B cell (primary cell): ENCODE measurements at regions not wholly inside any gene's neighbourhood (a gene's known extent, or its start where the extent isn't known, plus 50 kb on each side); places are given as distances from the start of the nearest gene placed in this dataset.
A peak's percentile ranks its signal among the peaks of the same experiment; 100 is the strongest.

Source experiments
- ATAC-seq: fragments of 200-7000 bp; cut with Tn5 transposase; one replicate; pipeline ENCODE4 v1.10.0; 2021; ENCODE audit warnings: low read depth, mild to moderate bottlenecking, moderate number of reproducible peaks, moderate library complexity
- CTCF ChIA-PET: fragments of 350-600 bp; sonication (Branson Sonifier 250); formaldehyde crosslinking; loops from one replicate; lab custom pipeline; 2021; ENCODE audit warnings: antibody characterized with exemption, inconsistent platforms; lab: Charles Lee
- POLR2A ChIA-PET: fragments of 350-600 bp; sonication (Branson Sonifier 250); formaldehyde crosslinking; loops from one replicate; lab custom pipeline; 2021; ENCODE audit warnings: antibody characterized with exemption; lab: Charles Lee
- DNase-seq: peaks from one replicate; pipeline ENCODE4 v3.0.0; 2013
- H2AFZ ChIP-seq: 2 replicates; pipeline ENCODE4 v1.6.1; 2012; ENCODE audit warnings: mild to moderate bottlenecking, low read depth, low read length; ENCODE audit not compliant: insufficient read depth, poor library complexity, severe bottlenecking
- H3K27ac ChIP-seq, 2 donors: 1 replicate in 1 of 2; 2 replicates in 1 of 2; pipeline ENCODE4 v1.5.1; 2012 to 2013; ENCODE audit warnings: low read length in 2 of 2, mild to moderate bottlenecking in 2 of 2, moderate library complexity in 1 of 2
- H3K27me3 ChIP-seq, 4 experiments: fragments of 200-600 bp in 1 of 4; sonication (generic) in 1 of 4; replicated peaks in 1 of 4; 1 replicate in 2 of 4; 2 replicates in 2 of 4; pipeline versions ENCODE4 v1.6.1 to v1.7.0; 2013 to 2016; ENCODE audit warnings: low read length in 3 of 4, mild to moderate bottlenecking in 2 of 4, mixed read lengths in 1 of 4, moderate library complexity in 1 of 4; ENCODE audit not compliant: insufficient read depth in 4 of 4, control insufficient read depth in 3 of 4; ENCODE audit errors: control extremely low read depth in 1 of 4
- H3K36me3 ChIP-seq, 2 experiments: replicated peaks in 1 of 2; 1 replicate in 1 of 2; 2 replicates in 1 of 2; pipeline versions ENCODE4 v1.6.1 to v1.7.1; 2013; ENCODE audit warnings: low read length in 1 of 2; ENCODE audit not compliant: insufficient read depth in 2 of 2, control insufficient read depth in 1 of 2; ENCODE audit errors: control extremely low read depth in 1 of 2, extremely low read depth in 1 of 2
- H3K4me1 ChIP-seq, 2 donors: fragments of 200-600 bp in 1 of 2; sonication (generic) in 1 of 2; 1 replicate in 1 of 2; 2 replicates in 1 of 2; pipeline versions ENCODE4 v1.5.1 to v1.6.1; 2013 to 2017; ENCODE audit warnings: low read length in 2 of 2; ENCODE audit not compliant: control insufficient read depth in 2 of 2, insufficient read depth in 2 of 2
- H3K4me2 ChIP-seq: replicated peaks from 2 replicates; pipeline ENCODE3; 2012; ENCODE audit warnings: mild to moderate bottlenecking, low read depth, low read length; ENCODE audit not compliant: poor library complexity, severe bottlenecking
- H3K4me3 ChIP-seq, 5 experiments: fragments of 200-600 bp in 1 of 5; sonication (generic) in 1 of 5; 1 replicate in 3 of 5; 2 replicates in 2 of 5; pipeline versions ENCODE4 v1.5.1 to v1.7.0; 2011 to 2016; ENCODE audit warnings: low read length in 4 of 5, mild to moderate bottlenecking in 4 of 5, low read depth in 2 of 5, control low read depth in 1 of 5, moderate library complexity in 1 of 5; ENCODE audit not compliant: insufficient read depth in 1 of 5; ENCODE audit errors: control extremely low read depth in 1 of 5, extremely low read depth in 1 of 5
- H3K79me2 ChIP-seq: fragments of 200-600 bp; sonication (generic); one replicate; pipeline ENCODE4 v1.6.0; 2016; ENCODE audit warnings: low read length; ENCODE audit not compliant: control insufficient read depth, insufficient read depth
- H3K9ac ChIP-seq: fragments of 200-600 bp; sonication (generic); 2 replicates; pipeline ENCODE4 v1.6.1; 2017; ENCODE audit warnings: mild to moderate bottlenecking, low read length, moderate library complexity
- H3K9me3 ChIP-seq, 3 donors: one replicate each; pipeline versions ENCODE4 v1.6.1 to v1.7.1; 2013; ENCODE audit warnings: low read length in 2 of 3; ENCODE audit not compliant: control insufficient read depth in 2 of 3, insufficient read depth in 1 of 3; ENCODE audit errors: control extremely low read depth in 1 of 3
- H4K20me1 ChIP-seq: 2 replicates; pipeline ENCODE4 v1.6.0; 2012; ENCODE audit warnings: mild to moderate bottlenecking, low read length; ENCODE audit not compliant: insufficient read depth, control insufficient read depth, poor library complexity, severe bottlenecking
- H3K27ac Mint-ChIP-seq: one replicate; pipeline ENCODE4 v1.8.0; 2021; ENCODE audit warnings: mixed read lengths
- H3K27me3 Mint-ChIP-seq: one replicate; pipeline ENCODE4 v1.8.0; 2021; ENCODE audit warnings: mixed read lengths
- H3K4me1 Mint-ChIP-seq: one replicate; pipeline ENCODE4 v1.8.0; 2021; ENCODE audit warnings: mixed read lengths
- H3K4me3 Mint-ChIP-seq: one replicate; pipeline ENCODE4 v1.8.0; 2021; ENCODE audit warnings: mixed read lengths
- H3K9me3 Mint-ChIP-seq: one replicate; pipeline ENCODE4 v1.8.0; 2022; ENCODE audit warnings: mixed read lengths; ENCODE audit not compliant: insufficient read depth
- EZH2 ChIP-seq: IDR thresholded peaks from 2 replicates; pipeline ENCODE4 v1.6.1; 2012; ENCODE audit warnings: borderline replicate concordance, low read depth, mild to moderate bottlenecking, moderate library complexity, low read length; ENCODE audit not compliant: insufficient read depth, poor library complexity, severe bottlenecking
- WGBS: methylation state at CpG from one replicate; pipeline ENCODE4 v1.1.5; 2013; ENCODE audit warnings: missing lambda C conversion rate; ENCODE audit not compliant: insufficient coverage; 5-methylcytosine and 5-hydroxymethylcytosine counted together
- intact Hi-C: fragments of 100-400 bp; cut with micrococcal nuclease; formaldehyde crosslinking; loops from one replicate; pipeline ENCODE4 v1.10.0; 2022
- TF ChIP-seq, protein P1 (sequence below): fragments of 200-600 bp; IDR thresholded peaks from one replicate; pipeline ENCODE4 v1.8.0; 2022; ENCODE audit warnings: antibody characterized with exemption, mild to moderate bottlenecking

DNA sequence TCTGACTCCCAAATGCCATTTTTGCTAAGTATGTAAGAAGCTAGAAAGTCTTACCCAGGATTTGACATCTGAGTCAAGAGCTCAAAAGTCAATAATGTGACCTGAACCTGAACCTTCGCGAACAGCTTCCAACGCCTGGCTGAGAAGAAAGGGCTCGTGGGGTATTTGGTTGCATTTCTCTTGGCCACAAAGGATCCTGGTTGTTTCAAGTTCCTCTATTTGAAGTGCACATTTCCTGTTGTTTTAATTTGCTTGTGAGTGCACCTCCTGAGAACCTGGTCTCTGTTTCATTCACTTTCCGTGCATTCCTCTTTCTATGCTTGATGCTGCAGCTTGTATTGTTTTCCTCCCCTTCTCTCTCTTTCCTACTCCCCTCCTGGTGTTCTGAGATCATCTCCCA lies 212.5 kb downstream of the FOXA2 start:
- TF ChIP-seq EZH2: no peak
- TF ChIP-seq, protein P1, sequence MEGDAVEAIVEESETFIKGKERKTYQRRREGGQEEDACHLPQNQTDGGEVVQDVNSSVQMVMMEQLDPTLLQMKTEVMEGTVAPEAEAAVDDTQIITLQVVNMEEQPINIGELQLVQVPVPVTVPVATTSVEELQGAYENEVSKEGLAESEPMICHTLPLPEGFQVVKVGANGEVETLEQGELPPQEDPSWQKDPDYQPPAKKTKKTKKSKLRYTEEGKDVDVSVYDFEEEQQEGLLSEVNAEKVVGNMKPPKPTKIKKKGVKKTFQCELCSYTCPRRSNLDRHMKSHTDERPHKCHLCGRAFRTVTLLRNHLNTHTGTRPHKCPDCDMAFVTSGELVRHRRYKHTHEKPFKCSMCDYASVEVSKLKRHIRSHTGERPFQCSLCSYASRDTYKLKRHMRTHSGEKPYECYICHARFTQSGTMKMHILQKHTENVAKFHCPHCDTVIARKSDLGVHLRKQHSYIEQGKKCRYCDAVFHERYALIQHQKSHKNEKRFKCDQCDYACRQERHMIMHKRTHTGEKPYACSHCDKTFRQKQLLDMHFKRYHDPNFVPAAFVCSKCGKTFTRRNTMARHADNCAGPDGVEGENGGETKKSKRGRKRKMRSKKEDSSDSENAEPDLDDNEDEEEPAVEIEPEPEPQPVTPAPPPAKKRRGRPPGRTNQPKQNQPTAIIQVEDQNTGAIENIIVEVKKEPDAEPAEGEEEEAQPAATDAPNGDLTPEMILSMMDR: no peak
- 2% methylated on average over 5 of the region's 5 CpGs for WGBS
- peaks cover 53% of the 10 kb centered on the region for H3K4me1 Mint-ChIP-seq
- CTCF ChIA-PET: interaction anchor here (0.7 kb wide), 1 partner anchor 33 kb away, joined by 4 read pairs; no protein-coding TSS in a partner anchor
- POLR2A ChIA-PET: interaction anchor here (0.6 kb wide), 1 partner anchor 79 kb away, joined by 3 read pairs; no protein-coding TSS in a partner anchor
- peak overlapping the region in 3 of 5 experiments; percentile 16 to 49 (median 19) for H3K4me3 ChIP-seq
- H3K27ac Mint-ChIP-seq: peak overlapping the region; percentile 53
- ATAC-seq: peak; percentile 56
- H3K27me3 Mint-ChIP-seq: no peaks in the 10 kb centered on the region
- no peaks in the 10 kb centered on the region for H3K27me3 ChIP-seq
- H2AFZ ChIP-seq: peak overlapping the region; percentile 46
- H3K4me2 ChIP-seq: peak overlapping the region; percentile 76
- H3K27ac ChIP-seq: peak overlapping the region in 1 of 2 donors; percentile 42
- no peaks in the 10 kb centered on the region for H4K20me1 ChIP-seq
- H3K9ac ChIP-seq: peak overlapping the region; percentile 52
- no peaks in the 10 kb centered on the region for H3K9me3 Mint-ChIP-seq
- H3K4me1 ChIP-seq: peaks cover 53 to 56% of the 10 kb centered on the region in 2 donors
- no peaks in the 10 kb centered on the region for H3K79me2 ChIP-seq
- H3K9me3 ChIP-seq: no peaks in the 10 kb centered on the region
- intact Hi-C loops: no loop called here
- peak overlapping the region; percentile 76 for H3K4me3 Mint-ChIP-seq
- peak; percentile 65 for DNase-seq
- H3K36me3 ChIP-seq: no peaks in the 10 kb centered on the region

DNA sequence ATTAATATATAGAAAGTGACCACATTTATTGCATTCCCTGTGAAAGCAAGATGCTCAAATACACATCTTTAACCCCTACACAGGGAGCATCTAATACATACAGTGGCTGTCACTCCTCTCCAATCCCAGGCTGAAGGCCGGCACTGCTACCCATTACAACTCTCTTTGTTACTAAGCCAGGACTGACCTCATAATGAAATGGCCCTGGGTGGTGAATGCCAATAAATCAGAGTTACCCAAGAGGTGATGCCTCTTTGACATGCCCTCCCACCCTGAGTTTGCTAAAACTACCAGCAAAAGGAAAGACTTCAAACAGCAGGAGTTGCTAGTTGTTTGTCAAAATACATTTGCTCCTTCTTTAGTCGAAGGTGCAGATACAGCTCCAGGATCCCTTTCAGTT lies 214.2 kb downstream of the FOXA2 start:
- intact Hi-C loops: no loop called here

More for the DNA sequence above, 214.2 kb downstream of the FOXA2 start:
- no peak overlapping the region for H2AFZ ChIP-seq
- DNase-seq (no peak), ATAC-seq (no peak)
- no peak for TF ChIP-seq EZH2
- TF ChIP-seq, protein P1: no peak
- Mint-ChIP-seq H3K4me1 (peaks cover 53% of the 10 kb centered on the region), H3K27me3 (no peaks in the 10 kb centered on the region), H3K4me3 (no peak overlapping the region), H3K9me3 (no peaks in the 10 kb centered on the region), H3K27ac (no peak overlapping the region)
- no peaks in the 10 kb centered on the region for H3K79me2 ChIP-seq
- no peaks in the 10 kb centered on the region for H3K27me3 ChIP-seq
- no peak overlapping the region for H3K4me3 ChIP-seq
- no peak overlapping the region for H3K27ac ChIP-seq
- no peaks in the 10 kb centered on the region for H3K9me3 ChIP-seq
- 90% methylated on average over 2 of the region's 2 CpGs for WGBS
- peaks cover 53 to 56% of the 10 kb centered on the region in 2 donors for H3K4me1 ChIP-seq
- POLR2A ChIA-PET: no interaction called here
- H4K20me1 ChIP-seq: no peaks in the 10 kb centered on the region
- H3K4me2 ChIP-seq: no peak overlapping the region
- CTCF ChIA-PET: no interaction called here
- H3K36me3 ChIP-seq: no peaks in the 10 kb centered on the region
- H3K9ac ChIP-seq: no peak overlapping the region
